Sigmoid colon (tissue), 4 donors: ENCODE measurements at regions not wholly inside any gene's neighbourhood (a gene's known extent, or its start where the extent isn't known, plus 50 kb on each side); places are given as distances from the start of the nearest gene placed in this dataset.

Source experiments
- EP300 ChIP-seq, 4 donors: sonication (generic); formaldehyde crosslinking; IDR thresholded peaks; one replicate each; pipeline ENCODE4 v1.6.1; 2017; ENCODE audit warnings: antibody characterized with exemption in 4 of 4
- TF ChIP-seq, protein P1 (sequence below), 4 experiments: fragments of 450-650 bp in 3 of 4; fragments of 200-600 bp in 1 of 4; IDR thresholded peaks; one replicate each; pipeline ENCODE4 v1.5.1; 2016 to 2019; ENCODE audit warnings: antibody characterized with exemption in 4 of 4, mild to moderate bottlenecking in 3 of 4, moderate library complexity in 2 of 4

DNA sequence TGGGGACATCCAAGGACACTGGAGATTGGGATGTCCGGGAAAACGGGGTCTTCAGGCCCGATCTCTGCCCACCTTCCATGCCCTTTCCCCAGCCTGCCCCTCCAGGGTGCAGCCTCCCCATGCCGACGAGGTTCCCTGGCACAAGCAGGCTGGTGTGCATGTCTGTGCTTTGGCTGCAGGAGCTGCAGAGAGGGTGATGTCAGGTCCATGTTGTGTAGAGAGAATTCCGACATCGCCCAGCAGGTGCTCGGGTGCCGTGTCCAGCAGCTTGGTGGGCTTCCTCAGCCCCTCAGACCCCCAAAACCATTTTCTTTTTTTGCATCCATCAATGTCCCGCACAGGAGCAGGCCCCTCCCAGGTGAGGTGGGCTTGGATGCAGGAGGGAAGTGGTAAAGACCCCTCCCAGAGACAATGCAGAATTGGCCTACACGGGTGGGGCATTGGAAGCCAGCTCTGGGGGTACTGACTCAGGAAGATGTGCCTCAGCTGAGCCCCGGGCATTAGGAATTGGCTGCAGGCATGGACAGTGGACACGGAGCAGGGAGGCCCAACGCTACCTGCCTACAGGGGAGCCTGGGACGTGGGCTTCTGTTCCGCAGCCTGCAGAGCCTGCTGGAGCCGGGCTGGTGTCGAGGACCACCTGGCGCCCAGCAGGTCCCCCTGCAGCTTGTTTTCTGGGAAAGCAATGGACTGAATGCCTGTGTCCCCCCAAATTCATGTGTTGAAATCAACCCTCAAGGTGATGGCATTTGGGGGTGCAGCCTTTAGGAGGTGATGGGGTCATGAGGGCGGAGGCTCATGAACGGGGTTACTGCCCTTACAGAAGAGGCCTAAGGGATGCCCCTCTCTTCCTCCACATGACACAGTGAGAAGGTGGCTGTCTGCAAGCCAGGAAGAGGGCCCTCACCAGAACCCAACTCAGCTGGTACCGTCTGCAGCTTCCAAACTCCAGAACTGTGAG, 97.5 kb downstream of the METRNL start:
- TF ChIP-seq, protein P1, sequence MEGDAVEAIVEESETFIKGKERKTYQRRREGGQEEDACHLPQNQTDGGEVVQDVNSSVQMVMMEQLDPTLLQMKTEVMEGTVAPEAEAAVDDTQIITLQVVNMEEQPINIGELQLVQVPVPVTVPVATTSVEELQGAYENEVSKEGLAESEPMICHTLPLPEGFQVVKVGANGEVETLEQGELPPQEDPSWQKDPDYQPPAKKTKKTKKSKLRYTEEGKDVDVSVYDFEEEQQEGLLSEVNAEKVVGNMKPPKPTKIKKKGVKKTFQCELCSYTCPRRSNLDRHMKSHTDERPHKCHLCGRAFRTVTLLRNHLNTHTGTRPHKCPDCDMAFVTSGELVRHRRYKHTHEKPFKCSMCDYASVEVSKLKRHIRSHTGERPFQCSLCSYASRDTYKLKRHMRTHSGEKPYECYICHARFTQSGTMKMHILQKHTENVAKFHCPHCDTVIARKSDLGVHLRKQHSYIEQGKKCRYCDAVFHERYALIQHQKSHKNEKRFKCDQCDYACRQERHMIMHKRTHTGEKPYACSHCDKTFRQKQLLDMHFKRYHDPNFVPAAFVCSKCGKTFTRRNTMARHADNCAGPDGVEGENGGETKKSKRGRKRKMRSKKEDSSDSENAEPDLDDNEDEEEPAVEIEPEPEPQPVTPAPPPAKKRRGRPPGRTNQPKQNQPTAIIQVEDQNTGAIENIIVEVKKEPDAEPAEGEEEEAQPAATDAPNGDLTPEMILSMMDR (IDR thresholded peaks at IDR 0.05), result no peak
- TF ChIP-seq EP300 (IDR thresholded peaks at IDR 0.05), result no peak
